ENCODE measurements at regions not wholly inside any gene's neighbourhood (a gene's known extent, or its start where the extent isn't known, plus 50 kb on each side); places are given as distances from the start of the nearest gene placed in this dataset.

- DNase-seq (ENCODE audit: low read depth in 2 of 2), result no peak
These were observed 406.9 kb downstream of the LRFN5 start for GRCh38 chr14:42013559-42013958.

GRCh38 chr14:42013153-42013552 is 406.5 kb downstream of the LRFN5 start:
- DNase-seq (ENCODE audit: low read depth in 2 of 2), result no peak

GRCh38 chr14:42011221-42011620 is 404.5 kb downstream of the LRFN5 start:
- DNase-seq (ENCODE audit: low read depth in 2 of 2), result no peak

GRCh38 chr14:42004321-42004720 is 397.6 kb downstream of the LRFN5 start:
- DNase-seq (ENCODE audit: low read depth in 2 of 2), result no peak

- DNase-seq (ENCODE audit: low read depth in 2 of 2), result no peak
These were observed 395.5 kb downstream of the LRFN5 start for GRCh38 chr14:42002141-42002540.

- DNase-seq (ENCODE audit: low read depth in 2 of 2), result no peak
These were observed 394.8 kb downstream of the LRFN5 start for GRCh38 chr14:42001431-42001830.

GRCh38 chr14:42000450-42000849 is 393.8 kb downstream of the LRFN5 start:
- no peak for DNase-seq (ENCODE audit: low read depth in 2 of 2)

- DNase-seq (ENCODE audit: low read depth in 2 of 2), result no peak
These were observed 387.0 kb downstream of the LRFN5 start for GRCh38 chr14:41993687-41994086.

- DNase-seq (ENCODE audit: low read depth in 2 of 2), result no peak
These were observed 380.0 kb downstream of the LRFN5 start for GRCh38 chr14:41986700-41987099.

- no peak for DNase-seq (ENCODE audit: low read depth in 2 of 2)
These were observed 379.5 kb downstream of the LRFN5 start for GRCh38 chr14:41986083-41986645.

GRCh38 chr14:41973178-41973577 is 366.5 kb downstream of the LRFN5 start:
- no peak for DNase-seq (ENCODE audit: low read depth in 2 of 2)

GRCh38 chr14:41972531-41972930 is 365.9 kb downstream of the LRFN5 start:
- no peak for DNase-seq (ENCODE audit: low read depth in 2 of 2)

- no peak for DNase-seq (ENCODE audit: low read depth in 2 of 2)
These were observed 353.6 kb downstream of the LRFN5 start for GRCh38 chr14:41960281-41960680.

GRCh38 chr14:41957459-41957858 is 350.8 kb downstream of the LRFN5 start:
- no peak for DNase-seq (ENCODE audit: low read depth in 2 of 2)

All from dermis microvascular lymphatic vessel endothelial cell (primary cell).